ENCODE measurements at regions not wholly inside any gene's neighbourhood (a gene's known extent, or its start where the extent isn't known, plus 50 kb on each side); places are given as distances from the start of the nearest gene placed in this dataset.
"Not testable (repeated sequence)": the region's sequence is repeated elsewhere in the genome, so short reads cannot be mapped to it uniquely, and the experiment has no call there.

- H3K4me3 Mint-ChIP-seq: no peak overlapping the region
- DNase-seq (no peak), ATAC-seq (ENCODE audit: low read depth) (no peak)
- ChIA-PET POLR2A (interaction anchor here (0.5 kb wide), 1 partner anchor 12 kb away, joined by 5 read pairs; no protein-coding TSS in a partner anchor), CTCF (no interaction called here)
- TF ChIP-seq, protein P1, sequence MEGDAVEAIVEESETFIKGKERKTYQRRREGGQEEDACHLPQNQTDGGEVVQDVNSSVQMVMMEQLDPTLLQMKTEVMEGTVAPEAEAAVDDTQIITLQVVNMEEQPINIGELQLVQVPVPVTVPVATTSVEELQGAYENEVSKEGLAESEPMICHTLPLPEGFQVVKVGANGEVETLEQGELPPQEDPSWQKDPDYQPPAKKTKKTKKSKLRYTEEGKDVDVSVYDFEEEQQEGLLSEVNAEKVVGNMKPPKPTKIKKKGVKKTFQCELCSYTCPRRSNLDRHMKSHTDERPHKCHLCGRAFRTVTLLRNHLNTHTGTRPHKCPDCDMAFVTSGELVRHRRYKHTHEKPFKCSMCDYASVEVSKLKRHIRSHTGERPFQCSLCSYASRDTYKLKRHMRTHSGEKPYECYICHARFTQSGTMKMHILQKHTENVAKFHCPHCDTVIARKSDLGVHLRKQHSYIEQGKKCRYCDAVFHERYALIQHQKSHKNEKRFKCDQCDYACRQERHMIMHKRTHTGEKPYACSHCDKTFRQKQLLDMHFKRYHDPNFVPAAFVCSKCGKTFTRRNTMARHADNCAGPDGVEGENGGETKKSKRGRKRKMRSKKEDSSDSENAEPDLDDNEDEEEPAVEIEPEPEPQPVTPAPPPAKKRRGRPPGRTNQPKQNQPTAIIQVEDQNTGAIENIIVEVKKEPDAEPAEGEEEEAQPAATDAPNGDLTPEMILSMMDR (IDR thresholded peaks at IDR 0.05): no peak
- H3K36me3 Mint-ChIP-seq (ENCODE audit: low read depth): no peaks in the 10 kb centered on the region
- no peak overlapping the region for H3K27ac Mint-ChIP-seq
- H3K9me3 Mint-ChIP-seq: no peaks in the 10 kb centered on the region
- H3K27me3 Mint-ChIP-seq: peaks cover 25% of the 10 kb centered on the region
- intact Hi-C loops (cut with micrococcal nuclease): no loop called here
- no peaks in the 10 kb centered on the region for H3K4me1 Mint-ChIP-seq
These were observed 85.1 kb upstream of the BLID start for GRCh38 chr11:122201106-122201505.

DNA sequence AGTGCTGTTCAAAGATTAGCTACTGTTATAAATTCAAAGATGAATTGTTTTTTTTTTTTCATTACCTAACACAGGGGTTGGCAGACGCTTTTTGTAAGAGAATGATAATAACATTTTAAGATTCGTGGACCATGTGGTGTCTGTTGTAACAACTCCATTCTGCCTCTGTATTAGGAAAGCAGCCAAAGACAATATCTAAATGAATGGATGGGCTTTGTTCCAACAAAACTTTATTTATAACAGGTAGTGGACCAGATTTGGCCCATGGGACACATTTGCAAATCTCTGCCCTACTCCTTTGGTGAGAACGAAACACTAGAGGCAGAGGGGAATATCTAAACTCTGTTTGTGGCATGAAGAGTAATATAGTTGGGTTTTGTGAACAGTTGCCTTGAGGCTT is 83.6 kb upstream of the BLID start:
- TF ChIP-seq, protein P1 (IDR thresholded peaks at IDR 0.05): no peak
- Mint-ChIP-seq H3K27ac (no peak overlapping the region), H3K4me3 (no peak overlapping the region), H3K27me3 (peaks cover 22% of the 10 kb centered on the region), H3K36me3 (ENCODE audit: low read depth) (no peaks in the 10 kb centered on the region), H3K4me1 (no peaks in the 10 kb centered on the region), H3K9me3 (no peaks in the 10 kb centered on the region)
- DNase-seq (no peak), ATAC-seq (ENCODE audit: low read depth) (no peak)
- intact Hi-C loops (cut with micrococcal nuclease): no loop called here
- POLR2A ChIA-PET: no interaction called here
- CTCF ChIA-PET: no interaction called here

- TF ChIP-seq, protein P1 (IDR thresholded peaks at IDR 0.05): no peak
- Mint-ChIP-seq H3K27ac (no peak overlapping the region), H3K9me3 (no peaks in the 10 kb centered on the region), H3K36me3 (ENCODE audit: low read depth) (no peaks in the 10 kb centered on the region), H3K4me3 (no peak overlapping the region), H3K4me1 (no peaks in the 10 kb centered on the region), H3K27me3 (peaks cover 14% of the 10 kb centered on the region)
- DNase-seq: no peak
- ChIA-PET CTCF (no interaction called here), POLR2A (no interaction called here)
- ATAC-seq (ENCODE audit: low read depth): no peak
- intact Hi-C loops (cut with micrococcal nuclease): no loop called here
These were observed 82.4 kb upstream of the BLID start for GRCh38 chr11:122198291-122198983.

DNA sequence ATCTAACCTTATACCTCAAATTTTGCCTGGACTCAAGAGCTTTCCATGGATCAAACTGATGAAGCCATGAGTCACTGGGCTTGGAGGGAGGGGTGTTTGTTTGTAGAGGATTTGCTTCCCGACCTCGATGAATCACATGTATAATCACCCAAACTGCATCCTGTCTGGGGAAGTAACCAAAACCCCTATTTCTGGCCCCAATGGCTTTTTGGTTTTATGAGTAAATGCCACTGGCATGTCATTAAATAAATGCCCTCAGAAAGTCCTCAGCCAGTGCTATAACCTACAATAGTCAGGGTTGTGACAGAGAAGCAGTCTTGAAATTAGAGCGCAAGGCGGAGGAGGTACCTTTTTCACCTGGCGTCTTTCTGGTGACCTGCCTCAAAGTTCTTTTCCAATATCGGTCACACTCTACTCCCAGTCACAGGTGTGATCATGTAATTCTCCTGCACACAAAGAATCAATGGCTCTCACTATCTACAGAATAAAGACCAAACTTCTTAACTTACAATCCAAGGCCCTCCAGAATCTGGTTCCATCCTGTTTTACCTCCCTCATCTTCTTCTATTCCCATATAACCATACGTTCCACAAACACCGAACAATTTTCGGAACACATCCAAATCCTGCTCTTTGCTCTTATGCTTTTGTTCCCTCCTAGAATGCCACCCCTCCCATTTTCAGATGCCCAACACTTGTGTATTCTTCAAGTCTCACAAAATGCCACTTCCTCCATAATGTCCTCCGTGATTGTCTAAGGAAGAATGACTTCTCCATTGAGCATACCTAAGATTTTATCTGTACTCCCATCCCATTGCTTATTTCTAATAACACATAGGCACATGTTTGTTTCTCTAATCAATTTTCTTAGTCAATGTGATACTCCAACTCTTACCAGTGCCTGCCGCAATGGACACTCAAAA is 81.3 kb upstream of the BLID start:
- H3K36me3 Mint-ChIP-seq (ENCODE audit: low read depth): no peaks in the 10 kb centered on the region

DNA sequence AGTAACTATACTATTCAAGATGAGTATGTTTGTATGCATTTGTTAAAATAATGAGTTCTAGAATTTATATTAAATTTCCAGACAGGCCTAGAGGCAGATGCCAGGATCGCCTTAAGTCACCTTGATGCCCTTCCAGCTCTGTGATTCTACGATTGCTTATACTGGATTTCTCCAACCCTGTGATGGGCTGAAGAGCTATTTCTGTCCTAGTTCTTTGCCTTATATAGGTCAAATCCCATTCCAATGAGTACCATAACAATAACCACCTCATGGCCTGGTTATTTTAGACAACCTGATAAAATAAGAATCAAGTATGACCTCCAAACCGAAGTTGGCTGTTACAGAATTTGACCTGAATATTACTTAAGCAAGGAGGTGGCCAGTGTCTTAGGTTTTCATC is 79.8 kb upstream of the BLID start:
- TF ChIP-seq, protein P1 (IDR thresholded peaks at IDR 0.05): no peak
- Mint-ChIP-seq H3K27ac (no peak overlapping the region), H3K27me3 (peaks cover 3% of the 10 kb centered on the region), H3K4me1 (no peaks in the 10 kb centered on the region), H3K36me3 (ENCODE audit: low read depth) (no peaks in the 10 kb centered on the region), H3K9me3 (no peaks in the 10 kb centered on the region), H3K4me3 (no peak overlapping the region)
- DNase-seq (no peak), ATAC-seq (ENCODE audit: low read depth) (no peak)
- intact Hi-C loops (cut with micrococcal nuclease): no loop called here
- ChIA-PET POLR2A (no interaction called here), CTCF (no interaction called here)

More for the DNA sequence above, 81.3 kb upstream of the BLID start:
- CTCF ChIA-PET: no interaction called here
- intact Hi-C loops (cut with micrococcal nuclease): no loop called here
- ATAC-seq (ENCODE audit: low read depth) (no peak), DNase-seq (no peak)
- peaks cover 4% of the 10 kb centered on the region for H3K27me3 Mint-ChIP-seq
- no peaks in the 10 kb centered on the region for H3K9me3 Mint-ChIP-seq
- POLR2A ChIA-PET: no interaction called here
- no peak overlapping the region for H3K4me3 Mint-ChIP-seq
- no peaks in the 10 kb centered on the region for H3K4me1 Mint-ChIP-seq
- H3K27ac Mint-ChIP-seq: no peak overlapping the region
- TF ChIP-seq, protein P1 (IDR thresholded peaks at IDR 0.05): no peak

- H3K4me1 Mint-ChIP-seq; H3K36me3 Mint-ChIP-seq (ENCODE audit: low read depth); H3K9me3 Mint-ChIP-seq; CTCF ChIA-PET; H3K4me3 Mint-ChIP-seq; ATAC-seq (ENCODE audit: low read depth); intact Hi-C loops (cut with micrococcal nuclease); POLR2A ChIA-PET; DNase-seq; H3K27me3 Mint-ChIP-seq; H3K27ac Mint-ChIP-seq: not testable (repeated sequence)
These were observed 78.0 kb upstream of the BLID start for GRCh38 chr11:122193881-122194480.

Measured in activated B cell treated with CpG ODN at 0.5 μM for 24 hours (primary cell).